ENCODE measurements at regions not wholly inside any gene's neighbourhood (a gene's known extent, or its start where the extent isn't known, plus 50 kb on each side); places are given as distances from the start of the nearest gene placed in this dataset.
"Not testable (repeated sequence)": the region's sequence is repeated elsewhere in the genome, so short reads cannot be mapped to it uniquely, and the experiment has no call there.

- no peak overlapping the region for H3K27ac ChIP-seq
These were observed 279.1 kb upstream of the CDH12 start for GRCh38 chr5:23132231-23132630.

DNA sequence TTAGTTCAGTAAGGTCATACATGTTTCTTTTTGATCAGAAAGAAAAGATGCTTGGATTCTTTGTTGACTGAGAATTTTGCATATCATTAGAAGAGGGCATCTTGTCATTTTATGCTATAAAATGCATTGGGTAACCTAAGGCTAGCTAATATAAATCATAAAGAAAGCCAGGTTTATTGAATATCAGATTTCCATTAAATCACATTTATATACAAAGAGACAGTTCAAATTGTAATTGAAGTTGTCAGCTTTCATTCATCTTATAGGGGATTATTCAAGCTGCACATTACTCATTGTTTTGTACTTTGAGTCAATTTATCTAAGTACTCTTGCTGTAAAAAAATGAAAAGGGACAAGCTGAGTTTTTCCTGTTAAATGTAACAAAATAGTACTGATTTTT lies 259.1 kb upstream of the CDH12 start:
- no peak overlapping the region for H3K27ac ChIP-seq
- TF ChIP-seq ZFX (IDR thresholded peaks at IDR 0.05; ENCODE audit: borderline replicate concordance): no peak
- TF ChIP-seq, protein P1, sequence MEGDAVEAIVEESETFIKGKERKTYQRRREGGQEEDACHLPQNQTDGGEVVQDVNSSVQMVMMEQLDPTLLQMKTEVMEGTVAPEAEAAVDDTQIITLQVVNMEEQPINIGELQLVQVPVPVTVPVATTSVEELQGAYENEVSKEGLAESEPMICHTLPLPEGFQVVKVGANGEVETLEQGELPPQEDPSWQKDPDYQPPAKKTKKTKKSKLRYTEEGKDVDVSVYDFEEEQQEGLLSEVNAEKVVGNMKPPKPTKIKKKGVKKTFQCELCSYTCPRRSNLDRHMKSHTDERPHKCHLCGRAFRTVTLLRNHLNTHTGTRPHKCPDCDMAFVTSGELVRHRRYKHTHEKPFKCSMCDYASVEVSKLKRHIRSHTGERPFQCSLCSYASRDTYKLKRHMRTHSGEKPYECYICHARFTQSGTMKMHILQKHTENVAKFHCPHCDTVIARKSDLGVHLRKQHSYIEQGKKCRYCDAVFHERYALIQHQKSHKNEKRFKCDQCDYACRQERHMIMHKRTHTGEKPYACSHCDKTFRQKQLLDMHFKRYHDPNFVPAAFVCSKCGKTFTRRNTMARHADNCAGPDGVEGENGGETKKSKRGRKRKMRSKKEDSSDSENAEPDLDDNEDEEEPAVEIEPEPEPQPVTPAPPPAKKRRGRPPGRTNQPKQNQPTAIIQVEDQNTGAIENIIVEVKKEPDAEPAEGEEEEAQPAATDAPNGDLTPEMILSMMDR (IDR thresholded peaks at IDR 0.05): no peak

More at GRCh38 chr5:23132231-23132630, 279.1 kb upstream of the CDH12 start:
- no peak for TF ChIP-seq ZFX (IDR thresholded peaks at IDR 0.05; ENCODE audit: borderline replicate concordance)
- TF ChIP-seq, protein P1 (IDR thresholded peaks at IDR 0.05): no peak

GRCh38 chr5:23105021-23105420 lies 251.9 kb upstream of the CDH12 start:
- no peak for TF ChIP-seq ZFX (IDR thresholded peaks at IDR 0.05; ENCODE audit: borderline replicate concordance)
- TF ChIP-seq, protein P1 (IDR thresholded peaks at IDR 0.05): no peak
- H3K27ac ChIP-seq: no peak overlapping the region

DNA sequence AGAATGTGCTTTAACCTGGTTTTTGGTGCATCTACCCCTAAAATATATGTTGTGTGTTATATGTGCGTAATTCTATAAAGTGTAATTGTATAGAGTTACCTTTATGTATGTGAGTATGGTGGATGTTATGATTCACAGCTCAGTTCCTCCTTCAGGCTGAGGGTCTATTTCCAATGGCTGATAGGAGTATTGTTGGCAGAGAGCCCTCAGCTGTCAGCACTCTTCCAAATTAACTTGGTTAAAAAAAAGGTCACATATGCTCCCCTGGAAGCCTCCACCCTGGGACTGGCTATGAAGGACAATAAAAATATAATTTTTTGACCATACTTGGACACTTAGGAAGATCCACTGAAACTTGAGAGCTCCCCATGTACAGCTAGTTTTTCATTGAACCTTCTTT lies 250.4 kb upstream of the CDH12 start:
- TF ChIP-seq ZFX (IDR thresholded peaks at IDR 0.05; ENCODE audit: borderline replicate concordance): no peak
- TF ChIP-seq, protein P1 (IDR thresholded peaks at IDR 0.05): no peak
- H3K27ac ChIP-seq: no peak overlapping the region

- not testable (repeated sequence) for H3K27ac ChIP-seq
These were observed 242.3 kb upstream of the CDH12 start for GRCh38 chr5:23095418-23095817.

DNA sequence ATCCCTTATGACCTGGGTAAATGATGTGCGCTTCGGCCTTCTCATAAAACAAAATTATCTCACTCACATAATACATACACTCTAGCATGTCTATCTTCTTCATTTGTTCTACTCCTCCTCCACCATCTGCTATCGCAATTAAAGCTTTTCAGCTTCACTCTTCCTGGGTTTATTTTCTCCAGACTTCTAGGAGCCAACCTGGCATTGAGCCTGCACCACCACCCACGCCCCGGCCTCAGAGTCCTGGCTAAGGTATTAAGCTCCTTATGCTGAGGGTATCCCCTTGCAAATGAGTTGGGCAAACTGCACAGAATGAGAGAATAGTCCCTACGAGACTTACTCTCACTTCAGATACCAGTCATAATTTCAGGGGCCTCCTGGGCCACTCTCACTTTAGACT lies 236.1 kb upstream of the CDH12 start:
- no peak overlapping the region for H3K27ac ChIP-seq
- no peak for TF ChIP-seq ZFX (IDR thresholded peaks at IDR 0.05; ENCODE audit: borderline replicate concordance)
- TF ChIP-seq, protein P1 (IDR thresholded peaks at IDR 0.05): no peak

- TF ChIP-seq ZFX (IDR thresholded peaks at IDR 0.05; ENCODE audit: borderline replicate concordance): no peak
- TF ChIP-seq, protein P1 (IDR thresholded peaks at IDR 0.05): no peak
- H3K27ac ChIP-seq: no peak overlapping the region
These were observed 231.7 kb upstream of the CDH12 start for GRCh38 chr5:23084815-23085214.

GRCh38 chr5:23072179-23072578 lies 219.0 kb upstream of the CDH12 start:
- no peak for TF ChIP-seq ZFX (IDR thresholded peaks at IDR 0.05; ENCODE audit: borderline replicate concordance)
- TF ChIP-seq, protein P1 (IDR thresholded peaks at IDR 0.05): no peak
- H3K27ac ChIP-seq: no peak overlapping the region

Measured in 22Rv1 (cell line).